Activated CD8-positive, alpha-beta T cell treated with anti-CD3 and anti-CD28 coated beads for 36 hours (primary cell): ENCODE measurements at regions not wholly inside any gene's neighbourhood (a gene's known extent, or its start where the extent isn't known, plus 50 kb on each side); places are given as distances from the start of the nearest gene placed in this dataset.

Experiments
- ATAC-seq: fragments of 200-7000 bp; cut with Tn5 transposase; one replicate; pipeline ENCODE4 v1.10.0; 2021; ENCODE audit warnings: mild to moderate bottlenecking, moderate library complexity
- CTCF ChIA-PET: fragments of 350-600 bp; sonication (Branson Sonifier 250); formaldehyde crosslinking; loops from one replicate; lab custom pipeline; 2021; ENCODE audit warnings: antibody characterized with exemption; lab: Charles Lee
- POLR2A ChIA-PET: fragments of 350-600 bp; sonication (Branson Sonifier 250); formaldehyde crosslinking; loops from one replicate; lab custom pipeline; 2021; ENCODE audit warnings: antibody characterized with exemption; lab: Charles Lee
- DNase-seq: peaks from one replicate; pipeline ENCODE4 v3.0.0-alpha.2; 2020
- H3K27ac Mint-ChIP-seq: one replicate; pipeline ENCODE4 v1.8.0; 2021; ENCODE audit warnings: mild to moderate bottlenecking, mixed read lengths
- H3K27me3 Mint-ChIP-seq: one replicate; pipeline ENCODE4 v1.8.0; 2021; ENCODE audit warnings: mixed read lengths
- H3K36me3 Mint-ChIP-seq: one replicate; pipeline ENCODE4 v1.8.0; 2021; ENCODE audit warnings: low read depth, mixed read lengths
- H3K4me1 Mint-ChIP-seq: one replicate; pipeline ENCODE4 v1.8.0; 2021; ENCODE audit warnings: low read depth, mixed read lengths
- H3K4me3 Mint-ChIP-seq: one replicate; pipeline ENCODE4 v1.8.0; 2021; ENCODE audit warnings: mild to moderate bottlenecking, moderate library complexity, mixed read lengths
- H3K9me3 Mint-ChIP-seq: one replicate; pipeline ENCODE4 v1.8.0; 2021; ENCODE audit warnings: mixed read lengths
- intact Hi-C: fragments of 100-400 bp; cut with micrococcal nuclease; formaldehyde crosslinking; loops from one replicate; pipeline ENCODE4 v1.10.0; 2022
- TF ChIP-seq, protein P1 (sequence below): fragments of 200-600 bp; IDR thresholded peaks from one replicate; pipeline ENCODE4 v1.8.0; 2022; ENCODE audit warnings: antibody characterized with exemption, mild to moderate bottlenecking

GRCh38 chr20:21821358-21821757 is 115.9 kb downstream of the PAX1 start:
- CTCF ChIA-PET: no interaction called here

GRCh38 chr20:21820688-21821087 is 115.2 kb downstream of the PAX1 start:
- ChIA-PET CTCF (no interaction called here), POLR2A (no interaction called here)
- H3K4me1 Mint-ChIP-seq: no peaks in the 10 kb centered on the region

More at GRCh38 chr20:21821358-21821757, 115.9 kb downstream of the PAX1 start:
- intact Hi-C loops: no loop called here
- H3K4me3 Mint-ChIP-seq: no peak overlapping the region
- DNase-seq (no peak), ATAC-seq (no peak)
- no peak overlapping the region for H3K27ac Mint-ChIP-seq
- no peaks in the 10 kb centered on the region for H3K36me3 Mint-ChIP-seq
- TF ChIP-seq, protein P1, sequence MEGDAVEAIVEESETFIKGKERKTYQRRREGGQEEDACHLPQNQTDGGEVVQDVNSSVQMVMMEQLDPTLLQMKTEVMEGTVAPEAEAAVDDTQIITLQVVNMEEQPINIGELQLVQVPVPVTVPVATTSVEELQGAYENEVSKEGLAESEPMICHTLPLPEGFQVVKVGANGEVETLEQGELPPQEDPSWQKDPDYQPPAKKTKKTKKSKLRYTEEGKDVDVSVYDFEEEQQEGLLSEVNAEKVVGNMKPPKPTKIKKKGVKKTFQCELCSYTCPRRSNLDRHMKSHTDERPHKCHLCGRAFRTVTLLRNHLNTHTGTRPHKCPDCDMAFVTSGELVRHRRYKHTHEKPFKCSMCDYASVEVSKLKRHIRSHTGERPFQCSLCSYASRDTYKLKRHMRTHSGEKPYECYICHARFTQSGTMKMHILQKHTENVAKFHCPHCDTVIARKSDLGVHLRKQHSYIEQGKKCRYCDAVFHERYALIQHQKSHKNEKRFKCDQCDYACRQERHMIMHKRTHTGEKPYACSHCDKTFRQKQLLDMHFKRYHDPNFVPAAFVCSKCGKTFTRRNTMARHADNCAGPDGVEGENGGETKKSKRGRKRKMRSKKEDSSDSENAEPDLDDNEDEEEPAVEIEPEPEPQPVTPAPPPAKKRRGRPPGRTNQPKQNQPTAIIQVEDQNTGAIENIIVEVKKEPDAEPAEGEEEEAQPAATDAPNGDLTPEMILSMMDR: no peak
- no peaks in the 10 kb centered on the region for H3K4me1 Mint-ChIP-seq
- POLR2A ChIA-PET: no interaction called here
- peaks cover 2% of the 10 kb centered on the region for H3K9me3 Mint-ChIP-seq
- no peaks in the 10 kb centered on the region for H3K27me3 Mint-ChIP-seq

GRCh38 chr20:21820045-21820444 is 114.6 kb downstream of the PAX1 start:
- no peak overlapping the region for H3K4me3 Mint-ChIP-seq
- TF ChIP-seq, protein P1: no peak
- no peak overlapping the region for H3K27ac Mint-ChIP-seq
- ATAC-seq (no peak), DNase-seq (no peak)
- peaks cover 5% of the 10 kb centered on the region for H3K9me3 Mint-ChIP-seq
- H3K27me3 Mint-ChIP-seq: no peaks in the 10 kb centered on the region
- no peaks in the 10 kb centered on the region for H3K36me3 Mint-ChIP-seq
- H3K4me1 Mint-ChIP-seq: no peaks in the 10 kb centered on the region
- intact Hi-C loops: no loop called here
- CTCF ChIA-PET: no interaction called here
- POLR2A ChIA-PET: no interaction called here

More at GRCh38 chr20:21820688-21821087, 115.2 kb downstream of the PAX1 start:
- intact Hi-C loops: no loop called here
- Mint-ChIP-seq H3K27me3 (no peaks in the 10 kb centered on the region), H3K27ac (no peak overlapping the region), H3K4me3 (no peak overlapping the region), H3K9me3 (peaks cover 2% of the 10 kb centered on the region), H3K36me3 (no peaks in the 10 kb centered on the region)
- ATAC-seq (no peak), DNase-seq (no peak)
- TF ChIP-seq, protein P1: no peak

DNA sequence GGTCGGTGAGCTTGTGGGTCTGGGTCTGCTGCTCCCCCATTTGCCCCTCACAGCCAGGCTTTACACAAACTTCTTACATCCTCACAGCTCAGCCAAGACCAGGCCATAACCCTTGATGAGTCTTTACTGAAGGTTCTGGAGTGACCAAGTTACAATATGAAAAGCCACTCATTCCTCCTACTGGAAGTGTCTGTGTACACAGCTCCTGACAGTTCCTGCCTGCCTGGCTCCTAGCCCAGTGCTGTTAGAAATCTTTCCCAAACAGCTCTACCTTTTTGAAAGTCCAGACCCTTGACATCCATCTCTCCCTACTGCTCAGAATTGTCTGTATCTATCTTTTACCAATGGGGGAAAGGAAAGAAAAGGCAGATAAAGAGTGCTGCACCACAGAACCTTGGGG is 106.9 kb downstream of the PAX1 start:
- Mint-ChIP-seq H3K9me3 (peaks cover 11% of the 10 kb centered on the region), H3K4me3 (no peak overlapping the region), H3K27ac (no peak overlapping the region), H3K4me1 (no peaks in the 10 kb centered on the region), H3K36me3 (no peaks in the 10 kb centered on the region), H3K27me3 (no peaks in the 10 kb centered on the region)
- no peak for ATAC-seq
- ChIA-PET POLR2A (no interaction called here), CTCF (no interaction called here)
- no peak for DNase-seq
- TF ChIP-seq, protein P1: no peak
- intact Hi-C loops: no loop called here

DNA sequence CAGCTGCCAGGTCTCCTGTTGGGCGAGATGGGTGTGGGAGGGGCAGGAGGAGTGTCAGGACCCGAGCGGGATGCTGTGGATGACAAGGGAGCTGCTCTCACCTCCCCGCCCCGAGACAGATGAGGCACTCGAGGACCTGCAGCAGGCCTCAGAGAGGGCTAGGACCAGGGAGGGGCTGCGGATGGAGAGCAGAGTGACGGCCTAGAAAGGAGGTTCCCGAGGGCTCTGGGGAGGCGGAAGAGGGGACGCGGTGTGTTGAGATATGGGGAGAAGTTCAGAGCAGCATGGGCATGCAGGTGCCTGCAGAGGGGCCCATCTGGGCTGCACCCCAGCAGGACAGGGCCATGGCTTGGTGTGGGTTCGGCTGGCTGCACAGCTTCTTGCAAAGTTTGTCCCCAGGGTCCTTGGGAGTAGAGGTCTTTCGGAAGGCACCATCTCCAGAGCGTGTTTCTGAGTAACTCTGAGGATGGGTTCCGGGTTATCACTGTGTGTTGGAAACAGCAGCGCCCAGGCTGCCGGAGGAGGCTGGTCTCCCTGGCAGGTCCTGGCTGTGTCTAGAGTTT is 104.6 kb downstream of the PAX1 start:
- TF ChIP-seq, protein P1: no peak
- Mint-ChIP-seq H3K9me3 (peaks cover 7% of the 10 kb centered on the region), H3K4me1 (no peaks in the 10 kb centered on the region), H3K36me3 (no peaks in the 10 kb centered on the region), H3K27me3 (no peaks in the 10 kb centered on the region), H3K4me3 (no peak overlapping the region), H3K27ac (no peak overlapping the region)
- intact Hi-C loops: no loop called here
- DNase-seq: no peak
- ATAC-seq: no peak
- POLR2A ChIA-PET: no interaction called here
- CTCF ChIA-PET: no interaction called here
